ENCODE measurements at regions not wholly inside any gene's neighbourhood (a gene's known extent, or its start where the extent isn't known, plus 50 kb on each side); places are given as distances from the start of the nearest gene placed in this dataset.
"Not testable (repeated sequence)": the region's sequence is repeated elsewhere in the genome, so short reads cannot be mapped to it uniquely, and the experiment has no call there.

DNA sequence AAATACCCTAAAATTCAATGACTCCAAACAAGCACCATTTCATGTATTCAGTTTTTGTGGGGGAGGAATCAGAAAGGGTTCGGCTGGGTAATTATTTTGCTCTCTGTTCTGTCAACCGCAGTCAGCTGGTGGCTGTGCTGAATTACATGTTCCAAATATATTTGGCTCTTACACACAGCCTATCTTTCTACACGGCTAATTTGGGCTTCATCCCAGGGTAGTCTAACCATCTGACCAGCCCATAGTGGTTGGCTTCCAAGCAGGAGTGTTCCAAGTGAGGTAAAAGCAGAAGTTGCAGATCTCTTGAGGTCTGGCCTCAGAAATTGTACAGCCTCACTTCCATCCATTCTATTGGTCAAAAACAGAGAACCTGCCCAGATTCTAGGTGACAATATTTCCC is 760.8 kb upstream of the SEMA6D start:
- no peak overlapping the region for H3K4me3 ChIP-seq (ENCODE audit: control insufficient read depth in 1 of 7, extremely low read depth in 1 of 7, insufficient read depth in 4 of 7, low read depth in 2 of 7, low read length in 6 of 7)
- 100% methylated on average over 2 of the region's 3 CpGs for WGBS (ENCODE audit: insufficient coverage)
- H3K27me3 ChIP-seq (replicated peaks in 2 of 5; ENCODE audit: control insufficient read depth in 4 of 5, insufficient read depth in 5 of 5, low read length in 4 of 5) = no peaks in the 10 kb centered on the region
- H3K9me3 ChIP-seq (ENCODE audit: control extremely low read depth in 1 of 5, control insufficient read depth in 4 of 5, insufficient read depth in 2 of 5, low read depth in 1 of 5, low read length in 4 of 5) = no peaks in the 10 kb centered on the region
- ChIA-PET POLR2A (no interaction called here), CTCF (no interaction called here)
- no peak for DNase-seq
- H3K27ac ChIP-seq (ENCODE audit: insufficient read depth in 1 of 2, low read depth in 1 of 2, low read length in 2 of 2, poor library complexity in 1 of 2, severe bottlenecking in 2 of 2) = no peak overlapping the region
- no peaks in the 10 kb centered on the region for H3K36me3 ChIP-seq (ENCODE audit: control insufficient read depth in 4 of 4, insufficient read depth in 4 of 4, low read length in 3 of 4)
- no peaks in the 10 kb centered on the region for H3K4me1 ChIP-seq (ENCODE audit: control extremely low read depth in 1 of 4, control insufficient read depth in 4 of 4, insufficient read depth in 4 of 4, low read length in 3 of 4)

DNA sequence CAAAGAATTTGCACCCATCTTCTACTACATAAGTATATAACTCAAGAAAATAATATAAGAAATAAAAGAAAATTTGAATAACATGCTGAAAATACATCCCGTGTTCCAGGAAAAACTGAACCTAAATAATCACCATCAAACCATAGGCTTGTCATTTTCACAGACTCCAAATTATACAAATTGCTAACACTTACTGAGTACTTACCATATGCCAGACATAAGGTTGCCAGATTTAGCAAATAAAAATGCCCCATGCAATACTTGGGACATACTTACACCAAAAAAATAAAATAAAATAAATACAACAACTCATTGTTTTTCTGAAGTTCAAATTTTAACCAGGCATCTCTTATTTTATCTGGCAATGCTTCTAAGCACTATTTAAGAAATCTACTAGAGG is 760.4 kb upstream of the SEMA6D start:
- no peak overlapping the region for H3K27ac ChIP-seq (ENCODE audit: insufficient read depth in 1 of 2, low read depth in 1 of 2, low read length in 2 of 2, poor library complexity in 1 of 2, severe bottlenecking in 2 of 2)
- ChIA-PET POLR2A (no interaction called here), CTCF (no interaction called here)
- no peak overlapping the region for H3K4me3 ChIP-seq (ENCODE audit: control insufficient read depth in 1 of 7, extremely low read depth in 1 of 7, insufficient read depth in 4 of 7, low read depth in 2 of 7, low read length in 6 of 7)
- H3K36me3 ChIP-seq (ENCODE audit: control insufficient read depth in 4 of 4, insufficient read depth in 4 of 4, low read length in 3 of 4) = no peaks in the 10 kb centered on the region
- no peaks in the 10 kb centered on the region for H3K27me3 ChIP-seq (replicated peaks in 2 of 5; ENCODE audit: control insufficient read depth in 4 of 5, insufficient read depth in 5 of 5, low read length in 4 of 5)
- no peaks in the 10 kb centered on the region for H3K9me3 ChIP-seq (ENCODE audit: control extremely low read depth in 1 of 5, control insufficient read depth in 4 of 5, insufficient read depth in 2 of 5, low read depth in 1 of 5, low read length in 4 of 5)
- WGBS (ENCODE audit: insufficient coverage) = 100% methylated on average over 1 of the region's 1 CpG
- no peak for DNase-seq
- no peaks in the 10 kb centered on the region for H3K4me1 ChIP-seq (ENCODE audit: control extremely low read depth in 1 of 4, control insufficient read depth in 4 of 4, insufficient read depth in 4 of 4, low read length in 3 of 4)

DNA sequence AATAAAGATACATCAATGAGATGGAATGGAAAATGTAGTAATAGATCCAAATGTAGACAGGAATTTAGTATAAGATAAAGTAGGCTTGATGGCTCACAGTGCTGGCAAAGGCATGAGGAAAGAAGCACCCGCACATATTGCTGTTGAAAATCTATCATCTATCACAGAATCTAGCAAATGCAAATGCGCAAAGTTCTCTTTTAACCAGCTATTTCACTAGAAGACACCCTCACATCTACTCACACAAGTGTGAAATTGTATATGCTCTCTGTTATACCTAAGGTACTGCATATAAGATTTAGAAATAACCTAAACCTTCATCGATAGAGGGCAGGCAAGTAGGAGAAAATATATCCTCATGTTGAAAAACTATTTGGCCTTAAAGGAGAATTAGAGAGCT is 756.7 kb upstream of the SEMA6D start:
- Histone ChIP-seq H3K4me1 (ENCODE audit: control extremely low read depth in 1 of 4, control insufficient read depth in 4 of 4, insufficient read depth in 4 of 4, low read length in 3 of 4) (no peaks in the 10 kb centered on the region), H3K36me3 (ENCODE audit: control insufficient read depth in 4 of 4, insufficient read depth in 4 of 4, low read length in 3 of 4) (no peaks in the 10 kb centered on the region), H3K9me3 (ENCODE audit: control extremely low read depth in 1 of 5, control insufficient read depth in 4 of 5, insufficient read depth in 2 of 5, low read depth in 1 of 5, low read length in 4 of 5) (no peaks in the 10 kb centered on the region), H3K27me3 (replicated peaks in 2 of 5; ENCODE audit: control insufficient read depth in 4 of 5, insufficient read depth in 5 of 5, low read length in 4 of 5) (no peaks in the 10 kb centered on the region), H3K4me3 (ENCODE audit: control insufficient read depth in 1 of 7, extremely low read depth in 1 of 7, insufficient read depth in 4 of 7, low read depth in 2 of 7, low read length in 6 of 7) (no peak overlapping the region), H3K27ac (ENCODE audit: insufficient read depth in 1 of 2, low read depth in 1 of 2, low read length in 2 of 2, poor library complexity in 1 of 2, severe bottlenecking in 2 of 2) (no peak overlapping the region)
- no peak for DNase-seq
- ChIA-PET CTCF (no interaction called here), POLR2A (no interaction called here)
- no CpG with 5 or more reads among the region's 3 CpGs for WGBS (ENCODE audit: insufficient coverage)

DNA sequence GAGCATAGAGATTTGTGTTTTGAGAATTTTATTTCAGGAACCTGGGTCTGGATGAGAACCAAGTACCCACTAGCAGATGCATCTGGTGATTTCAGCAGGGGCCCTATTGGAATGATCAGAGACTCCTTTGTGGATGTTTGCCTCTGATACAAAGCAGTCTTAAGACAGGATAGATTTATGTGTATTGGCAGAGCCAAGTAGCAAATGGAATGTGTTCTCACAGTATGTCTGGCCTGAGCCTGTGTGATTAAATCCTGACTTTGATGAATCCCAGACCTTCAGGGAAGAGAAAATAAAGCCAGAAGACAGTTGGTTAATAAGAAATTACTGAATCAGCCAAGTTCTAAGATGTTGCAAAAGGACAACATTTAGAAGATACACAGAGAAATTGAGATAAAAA is 755.5 kb upstream of the SEMA6D start:
- H3K27me3 ChIP-seq (replicated peaks in 2 of 5; ENCODE audit: control insufficient read depth in 4 of 5, insufficient read depth in 5 of 5, low read length in 4 of 5) = no peaks in the 10 kb centered on the region
- no peak overlapping the region for H3K4me3 ChIP-seq (ENCODE audit: control insufficient read depth in 1 of 7, extremely low read depth in 1 of 7, insufficient read depth in 4 of 7, low read depth in 2 of 7, low read length in 6 of 7)
- no peak for DNase-seq
- no peaks in the 10 kb centered on the region for H3K36me3 ChIP-seq (ENCODE audit: control insufficient read depth in 4 of 4, insufficient read depth in 4 of 4, low read length in 3 of 4)
- no peaks in the 10 kb centered on the region for H3K4me1 ChIP-seq (ENCODE audit: control extremely low read depth in 1 of 4, control insufficient read depth in 4 of 4, insufficient read depth in 4 of 4, low read length in 3 of 4)
- no peaks in the 10 kb centered on the region for H3K9me3 ChIP-seq (ENCODE audit: control extremely low read depth in 1 of 5, control insufficient read depth in 4 of 5, insufficient read depth in 2 of 5, low read depth in 1 of 5, low read length in 4 of 5)
- CTCF ChIA-PET = no interaction called here
- POLR2A ChIA-PET = no interaction called here
- no peak overlapping the region for H3K27ac ChIP-seq (ENCODE audit: insufficient read depth in 1 of 2, low read depth in 1 of 2, low read length in 2 of 2, poor library complexity in 1 of 2, severe bottlenecking in 2 of 2)

DNA sequence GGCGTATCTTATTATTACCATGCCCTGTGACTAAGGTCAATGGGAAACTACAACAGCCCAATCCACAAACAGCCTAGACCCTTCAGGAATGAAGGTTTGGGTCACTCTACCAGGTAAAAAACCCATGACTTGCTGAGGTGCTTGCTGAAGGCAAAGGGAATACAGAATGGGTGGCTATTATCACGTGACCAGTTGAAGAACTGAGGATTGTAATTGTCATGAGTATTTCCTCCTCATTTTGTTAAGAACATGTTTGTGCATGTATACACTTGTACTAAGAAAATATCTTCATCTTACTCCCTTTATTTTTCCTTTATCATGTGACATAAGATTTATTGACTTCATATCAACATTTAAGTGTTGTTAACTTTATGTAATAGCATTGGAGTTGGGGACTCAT is 729.2 kb upstream of the SEMA6D start:
- DNase-seq; H3K4me1 ChIP-seq (ENCODE audit: control extremely low read depth in 1 of 4, control insufficient read depth in 4 of 4, insufficient read depth in 4 of 4, low read length in 3 of 4); H3K4me3 ChIP-seq (ENCODE audit: control insufficient read depth in 1 of 7, extremely low read depth in 1 of 7, insufficient read depth in 4 of 7, low read depth in 2 of 7, low read length in 6 of 7); POLR2A ChIA-PET; H3K36me3 ChIP-seq (ENCODE audit: control insufficient read depth in 4 of 4, insufficient read depth in 4 of 4, low read length in 3 of 4); H3K27me3 ChIP-seq (replicated peaks in 2 of 5; ENCODE audit: control insufficient read depth in 4 of 5, insufficient read depth in 5 of 5, low read length in 4 of 5); H3K27ac ChIP-seq (ENCODE audit: insufficient read depth in 1 of 2, low read depth in 1 of 2, low read length in 2 of 2, poor library complexity in 1 of 2, severe bottlenecking in 2 of 2); CTCF ChIA-PET: not testable (repeated sequence)
- peaks cover 0 to 10% (median 0%) of the 10 kb centered on the region in 5 experiments for H3K9me3 ChIP-seq (ENCODE audit: control extremely low read depth in 1 of 5, control insufficient read depth in 4 of 5, insufficient read depth in 2 of 5, low read depth in 1 of 5, low read length in 4 of 5)
- WGBS (ENCODE audit: insufficient coverage) = no CpG with 5 or more reads among the region's 2 CpGs

- no peaks in the 10 kb centered on the region for H3K36me3 ChIP-seq (ENCODE audit: control insufficient read depth in 4 of 4, insufficient read depth in 4 of 4, low read length in 3 of 4)
- no peak overlapping the region for H3K27ac ChIP-seq (ENCODE audit: insufficient read depth in 1 of 2, low read depth in 1 of 2, low read length in 2 of 2, poor library complexity in 1 of 2, severe bottlenecking in 2 of 2)
- DNase-seq = no peak
- H3K4me1 ChIP-seq (ENCODE audit: control extremely low read depth in 1 of 4, control insufficient read depth in 4 of 4, insufficient read depth in 4 of 4, low read length in 3 of 4) = no peaks in the 10 kb centered on the region
- no peak overlapping the region for H3K4me3 ChIP-seq (ENCODE audit: control insufficient read depth in 1 of 7, extremely low read depth in 1 of 7, insufficient read depth in 4 of 7, low read depth in 2 of 7, low read length in 6 of 7)
- H3K27me3 ChIP-seq (replicated peaks in 2 of 5; ENCODE audit: control insufficient read depth in 4 of 5, insufficient read depth in 5 of 5, low read length in 4 of 5) = no peaks in the 10 kb centered on the region
- POLR2A ChIA-PET = no interaction called here
- 87% methylated on average over 3 of the region's 3 CpGs for WGBS (ENCODE audit: insufficient coverage)
- H3K9me3 ChIP-seq (ENCODE audit: control extremely low read depth in 1 of 5, control insufficient read depth in 4 of 5, insufficient read depth in 2 of 5, low read depth in 1 of 5, low read length in 4 of 5) = peaks cover 0 to 9% (median 0%) of the 10 kb centered on the region in 5 experiments
- CTCF ChIA-PET = no interaction called here
These were observed 720.9 kb upstream of the SEMA6D start for GRCh38 chr15:46996359-46996758.

DNA sequence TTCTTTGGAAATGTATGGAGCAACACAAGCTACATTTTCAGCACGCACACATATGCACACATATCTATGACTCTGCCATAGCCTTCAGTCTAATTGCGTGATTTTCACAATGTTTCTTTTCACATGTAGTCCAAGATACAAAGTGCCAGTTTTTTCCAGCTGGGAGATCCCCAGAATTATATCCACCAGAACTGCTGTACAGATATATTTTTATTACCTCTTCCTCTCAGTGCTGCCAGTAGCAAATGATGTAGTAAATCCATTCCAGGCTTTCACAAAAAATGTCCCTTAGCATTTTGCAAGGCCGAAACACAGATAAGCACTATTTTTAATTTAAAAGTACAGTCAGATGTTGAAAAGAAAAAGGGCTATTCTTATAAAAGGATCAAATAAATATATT is 719.8 kb upstream of the SEMA6D start:
- Histone ChIP-seq H3K27me3 (replicated peaks in 2 of 5; ENCODE audit: control insufficient read depth in 4 of 5, insufficient read depth in 5 of 5, low read length in 4 of 5) (no peaks in the 10 kb centered on the region), H3K36me3 (ENCODE audit: control insufficient read depth in 4 of 4, insufficient read depth in 4 of 4, low read length in 3 of 4) (no peaks in the 10 kb centered on the region), H3K27ac (ENCODE audit: insufficient read depth in 1 of 2, low read depth in 1 of 2, low read length in 2 of 2, poor library complexity in 1 of 2, severe bottlenecking in 2 of 2) (no peak overlapping the region), H3K4me3 (ENCODE audit: control insufficient read depth in 1 of 7, extremely low read depth in 1 of 7, insufficient read depth in 4 of 7, low read depth in 2 of 7, low read length in 6 of 7) (no peak overlapping the region), H3K4me1 (ENCODE audit: control extremely low read depth in 1 of 4, control insufficient read depth in 4 of 4, insufficient read depth in 4 of 4, low read length in 3 of 4) (no peaks in the 10 kb centered on the region), H3K9me3 (ENCODE audit: control extremely low read depth in 1 of 5, control insufficient read depth in 4 of 5, insufficient read depth in 2 of 5, low read depth in 1 of 5, low read length in 4 of 5) (peaks cover 0 to 9% (median 0%) of the 10 kb centered on the region in 5 experiments)
- 96% methylated on average over 2 of the region's 3 CpGs for WGBS (ENCODE audit: insufficient coverage)
- no peak for DNase-seq
- POLR2A ChIA-PET = no interaction called here
- CTCF ChIA-PET = no interaction called here

DNA sequence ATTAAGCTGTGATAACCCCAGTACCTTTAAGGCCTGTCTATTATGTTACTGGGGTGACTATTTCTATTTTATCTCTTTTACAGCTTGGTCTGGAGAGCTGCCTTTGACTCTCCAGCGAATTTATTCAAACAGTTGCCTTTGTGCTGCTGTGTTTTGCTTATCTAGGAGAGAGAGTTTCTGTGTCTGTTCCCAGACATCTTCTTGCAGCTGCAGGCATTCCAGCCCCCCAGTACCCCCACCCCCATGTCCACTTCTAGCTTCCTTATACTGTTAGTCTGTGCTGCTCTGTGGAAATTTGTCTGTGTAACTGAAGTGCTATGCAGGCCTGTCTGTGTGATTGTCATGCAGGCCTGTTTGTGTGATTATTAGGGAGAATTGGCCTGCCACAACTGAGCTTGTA is 713.7 kb upstream of the SEMA6D start:
- H3K4me1 ChIP-seq (ENCODE audit: control extremely low read depth in 1 of 4, control insufficient read depth in 4 of 4, insufficient read depth in 4 of 4, low read length in 3 of 4) = no peaks in the 10 kb centered on the region

More for the DNA sequence above, 713.7 kb upstream of the SEMA6D start:
- Histone ChIP-seq H3K27me3 (replicated peaks in 2 of 5; ENCODE audit: control insufficient read depth in 4 of 5, insufficient read depth in 5 of 5, low read length in 4 of 5) (no peaks in the 10 kb centered on the region), H3K4me3 (ENCODE audit: control insufficient read depth in 1 of 7, extremely low read depth in 1 of 7, insufficient read depth in 4 of 7, low read depth in 2 of 7, low read length in 6 of 7) (no peak overlapping the region), H3K36me3 (ENCODE audit: control insufficient read depth in 4 of 4, insufficient read depth in 4 of 4, low read length in 3 of 4) (no peaks in the 10 kb centered on the region), H3K9me3 (ENCODE audit: control extremely low read depth in 1 of 5, control insufficient read depth in 4 of 5, insufficient read depth in 2 of 5, low read depth in 1 of 5, low read length in 4 of 5) (peaks cover 0 to 3% (median 1%) of the 10 kb centered on the region in 5 experiments), H3K27ac (ENCODE audit: insufficient read depth in 1 of 2, low read depth in 1 of 2, low read length in 2 of 2, poor library complexity in 1 of 2, severe bottlenecking in 2 of 2) (no peak overlapping the region)
- DNase-seq = no peak
- WGBS (ENCODE audit: insufficient coverage) = no CpG with 5 or more reads among the region's 1 CpG
- ChIA-PET CTCF (no interaction called here), POLR2A (no interaction called here)

Data from common myeloid progenitor, CD34-positive (primary cell).